Immature natural killer cell (primary cell): ENCODE measurements at regions not wholly inside any gene's neighbourhood (a gene's known extent, or its start where the extent isn't known, plus 50 kb on each side); places are given as distances from the start of the nearest gene placed in this dataset.
A peak's percentile ranks its signal among the peaks of the same experiment; 100 is the strongest.

Experiments
- DNase-seq, 3 donors: peaks; one replicate each; pipeline ENCODE4 v3.0.0; 2022; ENCODE audit warnings: mixed read lengths in 1 of 3
- H3K27ac Mint-ChIP-seq, 6 donors: one replicate each; pipeline ENCODE4 v1.8.0; 2020; ENCODE audit warnings: mixed read lengths in 6 of 6, mild to moderate bottlenecking in 5 of 6, inconsistent platforms in 4 of 6, moderate library complexity in 3 of 6
- H3K27me3 Mint-ChIP-seq, 3 donors: one replicate each; pipeline ENCODE4 v1.8.0; 2020 to 2021; ENCODE audit warnings: low read depth in 3 of 3, mild to moderate bottlenecking in 3 of 3, mixed read lengths in 3 of 3, moderate library complexity in 3 of 3, inconsistent platforms in 1 of 3
- H3K36me3 Mint-ChIP-seq, 3 donors: one replicate each; pipeline ENCODE4 v1.8.0; 2020; ENCODE audit warnings: mixed read lengths in 3 of 3, inconsistent platforms in 2 of 3, mild to moderate bottlenecking in 2 of 3
- H3K4me1 Mint-ChIP-seq, 2 donors: one replicate each; pipeline ENCODE4 v1.8.0; 2020; ENCODE audit warnings: inconsistent platforms in 2 of 2, mild to moderate bottlenecking in 2 of 2, mixed read lengths in 2 of 2, moderate library complexity in 1 of 2
- H3K4me3 Mint-ChIP-seq, 5 donors: one replicate each; pipeline ENCODE4 v1.8.0; 2020; ENCODE audit warnings: mild to moderate bottlenecking in 5 of 5, mixed read lengths in 5 of 5, inconsistent platforms in 3 of 5, moderate library complexity in 3 of 5
- H3K9me3 Mint-ChIP-seq, 6 donors: one replicate each; pipeline ENCODE4 v1.8.0; 2020; ENCODE audit warnings: mild to moderate bottlenecking in 6 of 6, mixed read lengths in 6 of 6, inconsistent platforms in 4 of 6, moderate library complexity in 3 of 6

- DNase-seq = no peak
- Mint-ChIP-seq H3K27ac (no peak overlapping the region), H3K4me1 (peaks cover 1 to 8% of the 10 kb centered on the region in 2 donors), H3K9me3 (no peaks in the 10 kb centered on the region), H3K4me3 (no peak overlapping the region), H3K27me3 (peaks cover 0 to 3% (median 0%) of the 10 kb centered on the region in 3 donors), H3K36me3 (no peaks in the 10 kb centered on the region)
Observed at GRCh38 chrX:69110116-69110530, 55.1 kb downstream of the PJA1 start.

- Mint-ChIP-seq H3K9me3 (no peaks in the 10 kb centered on the region), H3K36me3 (no peaks in the 10 kb centered on the region), H3K27ac (no peak overlapping the region), H3K4me1 (peaks cover 0 to 4% of the 10 kb centered on the region in 2 donors), H3K27me3 (peaks cover 0 to 3% (median 0%) of the 10 kb centered on the region in 3 donors), H3K4me3 (no peak overlapping the region)
- DNase-seq = no peak
Observed at GRCh38 chrX:69109706-69110105, 55.5 kb downstream of the PJA1 start.

DNA sequence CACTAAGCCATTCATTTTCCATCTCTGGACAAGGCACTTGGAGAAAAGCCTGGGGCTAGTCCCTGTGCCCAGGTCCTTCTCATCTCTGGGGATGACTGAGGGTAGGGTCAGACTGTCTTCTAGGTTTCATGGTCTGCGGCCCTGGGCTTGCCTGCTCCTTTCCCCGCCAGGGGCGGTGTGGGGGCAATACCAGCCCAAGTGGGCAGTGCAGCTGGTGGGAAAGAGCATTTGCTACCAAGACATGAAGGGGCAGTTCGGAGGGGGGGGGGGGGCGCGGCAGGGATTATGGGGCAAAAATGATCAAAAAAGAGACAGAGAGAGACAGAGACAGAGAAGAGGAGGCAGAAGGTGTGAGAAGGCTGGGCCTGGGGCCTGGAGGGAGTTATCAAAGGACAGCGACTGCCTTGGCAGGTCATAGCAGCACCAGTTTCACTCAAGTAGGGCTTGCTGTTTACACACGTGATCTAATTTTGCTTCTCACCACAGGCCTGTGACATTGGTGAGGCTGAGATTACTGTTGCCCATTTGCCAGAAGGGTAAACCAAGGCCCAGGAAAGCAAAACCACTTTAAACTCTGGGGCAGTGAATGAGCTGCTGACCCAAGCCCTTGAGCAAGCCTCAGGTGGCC, 56.1 kb downstream of the PJA1 start:
- Mint-ChIP-seq H3K4me3 (no peak overlapping the region), H3K9me3 (no peaks in the 10 kb centered on the region), H3K4me1 (no peaks in the 10 kb centered on the region), H3K27ac (no peak overlapping the region), H3K36me3 (no peaks in the 10 kb centered on the region), H3K27me3 (peaks cover 0 to 3% (median 0%) of the 10 kb centered on the region in 3 donors)
- no peak for DNase-seq

DNA sequence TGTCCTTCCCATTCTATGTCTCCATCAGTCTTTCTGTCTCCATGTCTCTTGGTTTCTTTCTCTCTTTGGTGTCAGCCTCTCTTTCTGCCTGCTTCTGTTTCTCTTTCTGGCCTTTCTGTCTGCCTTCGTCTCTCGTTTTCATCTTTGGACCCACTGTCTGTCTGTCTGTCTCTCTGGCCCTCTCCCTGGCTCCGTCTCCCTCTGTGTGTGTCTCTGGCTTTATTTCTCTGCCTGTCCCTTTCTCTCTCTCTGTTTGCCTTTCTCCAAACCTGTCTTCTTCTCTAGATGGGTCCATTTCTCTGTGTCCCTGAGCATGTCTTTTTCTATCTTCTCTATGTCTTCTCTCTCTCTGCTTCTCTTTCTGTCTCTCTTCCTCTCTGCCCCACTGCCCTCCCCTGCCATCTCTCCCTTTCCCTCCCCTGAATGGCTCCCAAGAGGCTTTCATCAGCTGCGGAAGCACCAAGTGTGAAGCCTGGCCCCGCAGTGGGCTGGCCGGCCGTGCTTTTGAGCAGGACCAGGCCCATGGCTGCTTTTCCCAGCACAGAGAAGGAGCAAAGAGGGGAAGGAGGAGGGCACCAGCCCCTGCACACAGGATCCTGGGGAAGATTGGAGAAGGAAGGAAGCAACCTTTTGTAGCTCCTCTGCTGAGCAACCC, 57.4 kb downstream of the PJA1 start:
- no peaks in the 10 kb centered on the region for H3K36me3 Mint-ChIP-seq
- peaks cover 0 to 3% (median 0%) of the 10 kb centered on the region in 3 donors for H3K27me3 Mint-ChIP-seq
- H3K27ac Mint-ChIP-seq = peak overlapping the region in 1 of 6 donors; percentile 18
- no peak for DNase-seq
- no peak overlapping the region for H3K4me3 Mint-ChIP-seq
- no peaks in the 10 kb centered on the region for H3K9me3 Mint-ChIP-seq
- no peaks in the 10 kb centered on the region for H3K4me1 Mint-ChIP-seq

GRCh38 chrX:69107231-69107739, 58.0 kb downstream of the PJA1 start:
- no peak for DNase-seq
- Mint-ChIP-seq H3K36me3 (no peaks in the 10 kb centered on the region), H3K4me3 (no peak overlapping the region), H3K9me3 (no peaks in the 10 kb centered on the region), H3K27me3 (peaks cover 0 to 3% (median 2%) of the 10 kb centered on the region in 3 donors), H3K27ac (no peak overlapping the region), H3K4me1 (no peaks in the 10 kb centered on the region)

GRCh38 chrX:69104756-69105434, 60.4 kb downstream of the PJA1 start:
- no peaks in the 10 kb centered on the region for H3K36me3 Mint-ChIP-seq
- H3K4me3 Mint-ChIP-seq = no peak overlapping the region
- no peaks in the 10 kb centered on the region for H3K4me1 Mint-ChIP-seq
- H3K27ac Mint-ChIP-seq = no peak overlapping the region
- no peaks in the 10 kb centered on the region for H3K9me3 Mint-ChIP-seq
- peaks cover 0 to 3% (median 3%) of the 10 kb centered on the region in 3 donors for H3K27me3 Mint-ChIP-seq
- DNase-seq = no peak

GRCh38 chrX:69103539-69103938, 61.7 kb downstream of the PJA1 start:
- no peak for DNase-seq
- Mint-ChIP-seq H3K27me3 (peaks cover 3 to 8% (median 4%) of the 10 kb centered on the region in 3 donors), H3K27ac (no peak overlapping the region), H3K4me3 (no peak overlapping the region), H3K9me3 (no peaks in the 10 kb centered on the region), H3K36me3 (no peaks in the 10 kb centered on the region), H3K4me1 (no peaks in the 10 kb centered on the region)

DNA sequence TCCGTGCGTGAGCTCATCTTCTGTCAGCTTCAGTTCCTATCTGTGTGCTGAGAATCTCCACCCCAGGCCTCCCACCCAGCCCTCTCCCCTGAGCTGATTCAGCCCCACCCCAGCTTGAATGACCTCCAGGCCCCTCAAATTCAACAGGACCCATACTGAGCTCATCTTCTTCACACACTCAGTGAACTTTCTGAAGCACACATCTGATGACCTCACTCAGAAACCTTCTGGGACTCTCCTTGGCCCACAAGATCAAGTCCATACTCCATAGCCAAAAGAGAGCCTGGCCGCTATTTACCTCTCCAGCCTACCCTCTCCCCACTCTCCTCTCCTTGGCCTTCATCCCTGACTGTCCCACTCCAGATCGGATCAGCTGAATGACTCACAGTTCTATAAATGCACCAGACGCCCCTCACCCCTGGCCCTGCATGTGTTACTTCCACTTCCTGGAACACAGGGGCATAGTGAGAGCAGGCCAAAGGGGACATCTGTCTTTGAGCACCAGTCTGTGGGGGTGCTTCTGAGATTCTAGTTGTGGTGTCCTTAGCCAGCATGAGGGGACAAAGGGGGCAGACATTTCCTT, 62.5 kb downstream of the PJA1 start:
- no peaks in the 10 kb centered on the region for H3K4me1 Mint-ChIP-seq
- H3K27ac Mint-ChIP-seq = no peak overlapping the region
- peaks cover 1 to 8% (median 4%) of the 10 kb centered on the region in 3 donors for H3K27me3 Mint-ChIP-seq
- H3K9me3 Mint-ChIP-seq = no peaks in the 10 kb centered on the region
- no peak overlapping the region for H3K4me3 Mint-ChIP-seq
- no peaks in the 10 kb centered on the region for H3K36me3 Mint-ChIP-seq
- DNase-seq = no peak

DNA sequence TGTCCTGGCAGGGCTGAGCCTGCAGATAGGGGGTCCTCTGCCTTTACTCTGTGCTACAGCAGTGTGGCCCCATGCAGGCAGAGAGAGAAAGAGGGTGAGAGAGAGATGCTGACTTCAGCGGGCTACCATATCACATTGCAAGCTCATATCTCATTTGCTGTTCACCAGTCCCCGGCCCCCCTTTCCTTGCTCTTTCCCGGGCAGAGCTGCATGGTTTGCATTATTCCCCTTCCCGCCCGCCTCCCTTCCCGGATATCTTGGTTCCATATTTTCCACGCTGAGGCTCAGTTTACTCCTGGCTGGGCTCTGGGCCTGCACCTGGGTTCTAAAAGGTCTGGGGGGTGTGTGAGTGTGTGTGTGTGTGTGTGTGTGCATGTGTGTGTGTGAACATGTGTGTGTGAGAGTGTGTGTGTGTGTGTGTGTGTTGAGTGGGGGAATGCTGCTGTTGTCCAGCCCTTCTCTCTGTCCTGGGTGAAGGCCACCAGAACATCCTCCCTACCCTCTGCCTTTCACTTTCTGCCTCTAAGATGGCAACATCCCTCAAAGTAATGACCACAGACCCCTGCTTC, 63.5 kb downstream of the PJA1 start:
- no peak for DNase-seq
- no peak overlapping the region for H3K4me3 Mint-ChIP-seq
- H3K27me3 Mint-ChIP-seq = peaks cover 0 to 8% (median 4%) of the 10 kb centered on the region in 3 donors
- no peaks in the 10 kb centered on the region for H3K36me3 Mint-ChIP-seq
- H3K4me1 Mint-ChIP-seq = no peaks in the 10 kb centered on the region
- no peaks in the 10 kb centered on the region for H3K9me3 Mint-ChIP-seq
- no peak overlapping the region for H3K27ac Mint-ChIP-seq

- peaks cover 0 to 8% (median 4%) of the 10 kb centered on the region in 3 donors for H3K27me3 Mint-ChIP-seq
- no peaks in the 10 kb centered on the region for H3K9me3 Mint-ChIP-seq
- H3K4me3 Mint-ChIP-seq = no peak overlapping the region
- no peaks in the 10 kb centered on the region for H3K36me3 Mint-ChIP-seq
- no peak for DNase-seq
- H3K27ac Mint-ChIP-seq = no peak overlapping the region
- H3K4me1 Mint-ChIP-seq = no peaks in the 10 kb centered on the region
Observed at GRCh38 chrX:69100478-69100877, 64.8 kb downstream of the PJA1 start.

DNA sequence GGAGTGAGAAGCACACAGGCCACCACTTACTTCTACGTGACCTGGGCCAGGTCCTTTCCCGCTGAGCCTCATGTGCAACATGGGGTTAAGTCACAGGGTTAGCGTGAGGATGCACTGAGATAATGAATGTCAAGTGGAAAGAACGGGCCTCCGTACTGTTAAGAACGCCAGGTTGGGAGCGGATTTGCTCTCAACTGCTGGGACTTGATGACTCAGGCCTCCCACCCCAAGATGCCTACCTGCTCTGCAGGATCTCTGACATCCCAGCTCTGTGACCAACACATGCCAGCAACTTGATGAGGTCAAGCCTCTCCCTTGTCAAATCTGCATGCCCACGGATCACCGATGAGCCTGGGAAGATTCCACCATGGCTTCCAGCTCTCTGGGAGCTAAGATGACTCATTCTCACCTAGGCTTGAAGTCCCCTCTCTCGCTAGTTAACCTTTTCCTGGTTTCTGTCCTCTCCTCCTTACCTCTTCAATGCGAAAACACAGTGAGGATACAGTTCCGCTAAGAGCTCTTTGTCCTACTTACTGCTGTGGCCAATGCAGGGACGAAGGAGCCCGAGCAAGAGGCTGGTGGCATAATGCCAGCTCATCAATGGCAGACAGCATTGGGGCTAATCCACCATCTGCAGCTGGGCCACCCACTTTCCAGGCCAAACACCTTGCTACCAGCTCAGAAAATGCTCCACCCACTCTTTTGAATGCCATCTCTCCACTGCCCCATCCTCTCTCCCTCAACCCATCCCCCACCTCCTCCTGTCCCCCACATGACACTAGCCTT, 67.6 kb downstream of the PJA1 start:
- Mint-ChIP-seq H3K4me3 (no peak overlapping the region), H3K9me3 (no peaks in the 10 kb centered on the region), H3K4me1 (no peaks in the 10 kb centered on the region), H3K36me3 (no peaks in the 10 kb centered on the region), H3K27ac (no peak overlapping the region), H3K27me3 (peaks cover 1 to 13% (median 4%) of the 10 kb centered on the region in 3 donors)
- DNase-seq = no peak

DNA sequence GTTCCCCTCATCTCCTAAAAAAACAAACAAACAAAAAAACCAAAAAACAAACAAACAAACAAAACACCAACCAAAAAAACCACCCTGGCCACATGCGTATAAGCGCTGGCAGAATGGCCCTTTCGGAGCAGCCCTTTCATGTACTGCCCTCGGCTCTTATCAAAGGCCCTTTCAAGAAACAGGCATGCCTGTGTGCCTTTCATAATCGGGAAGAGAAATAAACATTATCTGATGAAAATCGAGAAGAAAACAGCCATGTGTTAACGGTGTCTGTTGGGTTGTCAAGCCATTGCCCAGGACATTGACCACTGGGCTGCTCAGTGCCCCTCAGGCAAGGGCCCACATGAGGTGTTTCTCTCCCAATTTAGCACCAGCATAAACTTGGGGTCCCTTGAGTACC, 68.3 kb downstream of the PJA1 start:
- Mint-ChIP-seq H3K9me3 (no peaks in the 10 kb centered on the region), H3K4me3 (no peak overlapping the region), H3K4me1 (no peaks in the 10 kb centered on the region), H3K27ac (no peak overlapping the region), H3K27me3 (peaks cover 1 to 10% (median 4%) of the 10 kb centered on the region in 3 donors), H3K36me3 (no peaks in the 10 kb centered on the region)
- DNase-seq = no peak

- Mint-ChIP-seq H3K4me3 (no peak overlapping the region), H3K4me1 (no peaks in the 10 kb centered on the region), H3K27ac (no peak overlapping the region), H3K9me3 (no peaks in the 10 kb centered on the region), H3K36me3 (no peaks in the 10 kb centered on the region), H3K27me3 (peaks cover 3 to 10% (median 4%) of the 10 kb centered on the region in 3 donors)
- DNase-seq = no peak
Observed at GRCh38 chrX:69094977-69095669, 70.1 kb downstream of the PJA1 start.
